Neural cell (in vitro differentiated cells): ENCODE measurements at regions not wholly inside any gene's neighbourhood (a gene's known extent, or its start where the extent isn't known, plus 50 kb on each side); places are given as distances from the start of the nearest gene placed in this dataset.

Source experiments
- H2AFZ ChIP-seq: fragments of 200-600, 300-800 bp; sonication (generic), shearing (Covaris generic); 2 replicates; pipeline ENCODE4 v1.6.0; 2014; ENCODE audit warnings: low read depth, mild to moderate bottlenecking, antibody characterized with exemption, low read length, moderate library complexity
- H3F3A ChIP-seq: fragments of 200-600 bp; shearing (Covaris generic); 2 replicates; pipeline ENCODE4 v1.6.1; 2016; ENCODE audit warnings: mild to moderate bottlenecking, moderate library complexity, mixed read lengths, antibody characterized with exemption, low read length; ENCODE audit not compliant: insufficient read depth, poor library complexity, severe bottlenecking
- H3K27ac ChIP-seq: fragments of 200-600, 300-800 bp; sonication (generic), shearing (Covaris generic); 2 replicates; pipeline ENCODE4 v1.5.1; 2014; ENCODE audit warnings: mild to moderate bottlenecking, low read length, moderate library complexity
- H3K27me3 ChIP-seq: fragments of 300-800, 200-600 bp; sonication (generic), shearing (Covaris generic); 2 replicates; pipeline ENCODE4 v1.6.0; 2014; ENCODE audit warnings: mild to moderate bottlenecking, low read depth, low read length, moderate library complexity; ENCODE audit not compliant: insufficient read depth
- H3K36me3 ChIP-seq: fragments of 300-800, 200-600 bp; sonication (generic), shearing (Covaris generic); 2 replicates; pipeline ENCODE4 v1.5.1; 2014; ENCODE audit warnings: mild to moderate bottlenecking, antibody characterized with exemption, low read length, moderate library complexity; ENCODE audit not compliant: insufficient read depth
- H3K4me2 ChIP-seq: fragments of 300-800, 200-600 bp; sonication (generic), shearing (Covaris generic); 2 replicates; pipeline ENCODE4 v1.6.0; 2014; ENCODE audit warnings: mild to moderate bottlenecking, low read length
- H3K4me3 ChIP-seq: fragments of 300-800, 200-600 bp; sonication (generic), shearing (Covaris generic); 2 replicates; pipeline ENCODE4 v1.5.1; 2014; ENCODE audit warnings: mild to moderate bottlenecking, low read length, moderate library complexity
- H3K79me2 ChIP-seq: fragments of 200-600 bp; shearing (Covaris generic); replicated peaks from 2 replicates; pipeline ENCODE4 v1.6.0; 2014; ENCODE audit warnings: mild to moderate bottlenecking, low read length, moderate library complexity; ENCODE audit not compliant: insufficient read depth
- H3K9ac ChIP-seq: fragments of 300-800, 200-600 bp; sonication (generic), shearing (Covaris generic); 2 replicates; pipeline ENCODE4 v1.6.1; 2016; ENCODE audit warnings: mild to moderate bottlenecking, low read length, mixed read lengths
- H3K9me2 ChIP-seq: fragments of 200-600 bp; shearing (Covaris generic); 2 replicates; pipeline ENCODE4 v1.6.1; 2016; ENCODE audit warnings: mild to moderate bottlenecking, low read length, mixed read lengths; ENCODE audit not compliant: insufficient read depth
- H3K9me3 ChIP-seq: fragments of 200-600, 300-800 bp; sonication (generic), shearing (Covaris generic); 2 replicates; pipeline ENCODE4 v1.6.1; 2016; ENCODE audit warnings: mild to moderate bottlenecking, mixed run types, low read length, moderate library complexity, mixed read lengths
- H4K20me1 ChIP-seq: fragments of 200-600 bp; shearing (Covaris generic); 2 replicates; pipeline ENCODE4 v1.6.1; 2016; ENCODE audit warnings: mild to moderate bottlenecking, mixed run types; ENCODE audit not compliant: insufficient read depth
- CTCF ChIP-seq: fragments of 450-650 bp; IDR thresholded peaks from 2 replicates; pipeline ENCODE4 v1.5.1; 2014; ENCODE audit warnings: antibody characterized with exemption, mild to moderate bottlenecking, moderate library complexity; ENCODE audit not compliant: poor library complexity, severe bottlenecking
- EP300 ChIP-seq: fragments of 450-650 bp; conservative IDR thresholded peaks from 2 replicates; pipeline ENCODE4 v1.6.1; 2014; ENCODE audit warnings: antibody characterized with exemption, mild to moderate bottlenecking, moderate library complexity; ENCODE audit not compliant: poor library complexity, severe bottlenecking
- EZH2 ChIP-seq: fragments of 200-600, 300-800 bp; shearing (Covaris generic), sonication (generic); IDR thresholded peaks from 2 replicates; pipeline ENCODE4 v1.6.1; 2014; ENCODE audit warnings: antibody characterized with exemption, low read length, borderline replicate concordance, mild to moderate bottlenecking; ENCODE audit not compliant: insufficient read depth, poor library complexity, severe bottlenecking
- MXI1 ChIP-seq: fragments of 450-650 bp; conservative IDR thresholded peaks from 2 replicates; pipeline ENCODE4 v1.6.1; 2014; ENCODE audit warnings: antibody characterized with exemption, mild to moderate bottlenecking; ENCODE audit not compliant: poor library complexity, severe bottlenecking
- POLR2AphosphoS5 ChIP-seq: IDR thresholded peaks from 2 replicates; pipeline ENCODE4 v1.6.1; 2012
- RAD21 ChIP-seq: fragments of 450-650 bp; conservative IDR thresholded peaks from 2 replicates; pipeline ENCODE4 v1.6.1; 2014; ENCODE audit warnings: antibody characterized with exemption, mild to moderate bottlenecking, moderate library complexity
- REST ChIP-seq: IDR thresholded peaks from 2 replicates; pipeline ENCODE4 v1.6.1; 2012; ENCODE audit warnings: borderline replicate concordance
- SMC3 ChIP-seq: fragments of 450-650 bp; conservative IDR thresholded peaks from 2 replicates; pipeline ENCODE4 v1.6.1; 2014; ENCODE audit warnings: antibody characterized with exemption, mild to moderate bottlenecking, moderate library complexity; ENCODE audit not compliant: poor library complexity
- TAF1 ChIP-seq: IDR thresholded peaks from 2 replicates; pipeline ENCODE4 v1.6.1; 2012; ENCODE audit warnings: low read depth

GRCh38 chr2:117055499-117056375 lies 758.8 kb upstream of the DDX18 start:
- no peaks in the 10 kb centered on the region for H3K9me3 ChIP-seq
- H3K79me2 ChIP-seq, result no peaks in the 10 kb centered on the region
- no peaks in the 10 kb centered on the region for H4K20me1 ChIP-seq
- H3K4me2 ChIP-seq, result no peak overlapping the region
- H3K9me2 ChIP-seq, result no peaks in the 10 kb centered on the region
- H2AFZ ChIP-seq, result no peak overlapping the region
- no peaks in the 10 kb centered on the region for H3F3A ChIP-seq
- no peak overlapping the region for H3K9ac ChIP-seq
- H3K27me3 ChIP-seq, result no peaks in the 10 kb centered on the region
- no peaks in the 10 kb centered on the region for H3K36me3 ChIP-seq
- TF ChIP-seq TAF1, result no peak
- TF ChIP-seq CTCF, result no peak
- no peak for TF ChIP-seq RAD21
- TF ChIP-seq EP300, result no peak
- TF ChIP-seq EZH2, result no peak
- TF ChIP-seq SMC3, result no peak
- no peak for TF ChIP-seq REST
- no peak for TF ChIP-seq MXI1
- TF ChIP-seq POLR2AphosphoS5, result no peak
- no peak overlapping the region for H3K4me3 ChIP-seq
- H3K27ac ChIP-seq, result no peak overlapping the region

GRCh38 chr2:117056376-117056748 lies 758.1 kb upstream of the DDX18 start:
- H3K4me3 ChIP-seq, result no peak overlapping the region
- no peaks in the 10 kb centered on the region for H4K20me1 ChIP-seq
- H3F3A ChIP-seq, result no peaks in the 10 kb centered on the region
- H3K36me3 ChIP-seq, result no peaks in the 10 kb centered on the region
- no peak overlapping the region for H3K27ac ChIP-seq
- H3K9ac ChIP-seq, result no peak overlapping the region
- H3K27me3 ChIP-seq, result no peaks in the 10 kb centered on the region
- TF ChIP-seq MXI1 (no peak), POLR2AphosphoS5 (no peak), TAF1 (no peak), REST (no peak), CTCF (no peak), SMC3 (no peak), EZH2 (no peak), RAD21 (no peak)
- no peaks in the 10 kb centered on the region for H3K9me2 ChIP-seq
- no peaks in the 10 kb centered on the region for H3K9me3 ChIP-seq
- no peak overlapping the region for H2AFZ ChIP-seq
- no peak overlapping the region for H3K4me2 ChIP-seq
- no peaks in the 10 kb centered on the region for H3K79me2 ChIP-seq
